ENCODE measurements at regions not wholly inside any gene's neighbourhood (a gene's known extent, or its start where the extent isn't known, plus 50 kb on each side); places are given as distances from the start of the nearest gene placed in this dataset.

GRCh38 chr14:36428350-36428749 lies 91.7 kb downstream of the NKX2-1 start:
- H3K36me3 ChIP-seq = no peaks in the 10 kb centered on the region
- intact Hi-C loops (cut with DNase I; ENCODE audit: low total_unique reads) = no loop called here
- no peaks in the 10 kb centered on the region for H3K27me3 ChIP-seq (replicated peaks in 1 of 7)
- WGBS, 5 donors = 74 to 88% (median 78%) methylated on average over 6 of the region's 6 CpGs
- no peaks in the 10 kb centered on the region for H3K9me3 ChIP-seq
- H3K27ac ChIP-seq = no peak overlapping the region
- H3K4me3 ChIP-seq = no peak overlapping the region
- H3K4me1 ChIP-seq = no peaks in the 10 kb centered on the region
- TF ChIP-seq POLR2AphosphoS5 (IDR thresholded peaks at IDR 0.05) = no peak
- DNase-seq = no peak

- DNase-seq = no peak
- intact Hi-C loops (cut with DNase I; ENCODE audit: low total_unique reads) = no loop called here
- TF ChIP-seq CTCF (IDR thresholded peaks at IDR 0.05 in 8 of 11, conservative IDR thresholded peaks at IDR 0.05 in 3 of 11) = no peak
- no peaks in the 10 kb centered on the region for H3K9me3 ChIP-seq
- 65 to 77% (median 70%) methylated on average over 1 of the region's 1 CpG for WGBS, 5 donors
- H3K4me3 ChIP-seq = no peak overlapping the region
- H3K27me3 ChIP-seq (replicated peaks in 1 of 7) = no peaks in the 10 kb centered on the region
- H3K4me1 ChIP-seq = no peaks in the 10 kb centered on the region
- no peak overlapping the region for H3K27ac ChIP-seq
- H3K36me3 ChIP-seq = no peaks in the 10 kb centered on the region
Observed at GRCh38 chr14:36426836-36427235, 93.2 kb downstream of the NKX2-1 start.

- Histone ChIP-seq H3K36me3 (no peaks in the 10 kb centered on the region), H3K4me3 (no peak overlapping the region), H3K27me3 (replicated peaks in 1 of 7) (no peaks in the 10 kb centered on the region), H3K27ac (no peak overlapping the region), H3K9me3 (no peaks in the 10 kb centered on the region), H3K4me1 (no peaks in the 10 kb centered on the region)
- no peak for TF ChIP-seq POLR2AphosphoS5 (IDR thresholded peaks at IDR 0.05)
- TF ChIP-seq CTCF (IDR thresholded peaks at IDR 0.05 in 8 of 11, conservative IDR thresholded peaks at IDR 0.05 in 3 of 11) = no peak
- no peak for TF ChIP-seq POLR2A (IDR thresholded peaks at IDR 0.05)
- no peak for DNase-seq
- intact Hi-C loops (cut with DNase I; ENCODE audit: low total_unique reads) = no loop called here
Observed at GRCh38 chr14:36426113-36426512, 93.9 kb downstream of the NKX2-1 start.

- Histone ChIP-seq H3K9me3 (no peaks in the 10 kb centered on the region), H3K4me1 (no peaks in the 10 kb centered on the region), H3K36me3 (no peaks in the 10 kb centered on the region), H3K27ac (no peak overlapping the region), H3K4me3 (no peak overlapping the region), H3K27me3 (replicated peaks in 1 of 7) (no peaks in the 10 kb centered on the region)
- no peak for DNase-seq
- TF ChIP-seq POLR2A (IDR thresholded peaks at IDR 0.05) (no peak), POLR2AphosphoS5 (IDR thresholded peaks at IDR 0.05) (no peak), CTCF (IDR thresholded peaks at IDR 0.05 in 8 of 11, conservative IDR thresholded peaks at IDR 0.05 in 3 of 11) (no peak)
- WGBS, 5 donors = 67 to 80% (median 69%) methylated on average over 3 of the region's 3 CpGs
- intact Hi-C loops (cut with DNase I; ENCODE audit: low total_unique reads) = no loop called here
Observed at GRCh38 chr14:36424478-36425102, 95.4 kb downstream of the NKX2-1 start.

DNA sequence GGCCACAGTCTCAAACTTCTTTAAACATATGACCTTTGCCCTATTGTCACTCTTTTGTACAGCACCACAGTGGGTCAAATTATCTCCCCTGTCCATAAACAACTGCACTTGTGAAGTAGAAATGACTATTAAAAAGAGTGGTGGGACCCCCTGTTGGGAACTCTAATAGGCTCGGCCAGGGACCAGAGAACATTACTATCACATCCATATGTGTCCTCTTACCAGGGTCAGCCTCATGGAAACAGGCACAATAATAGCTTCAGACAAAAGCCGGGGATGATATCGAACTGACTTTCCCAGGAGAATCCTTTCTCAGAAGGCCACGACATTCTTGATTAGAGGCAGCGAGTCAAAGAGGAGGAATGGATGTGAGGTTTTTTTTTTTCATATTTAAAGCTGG lies 96.6 kb downstream of the NKX2-1 start:
- WGBS, 5 donors = 66 to 76% (median 72%) methylated on average over 5 of the region's 5 CpGs
- TF ChIP-seq POLR2AphosphoS5 (IDR thresholded peaks at IDR 0.05) (no peak), POLR2A (IDR thresholded peaks at IDR 0.05) (no peak), CTCF (IDR thresholded peaks at IDR 0.05 in 8 of 11, conservative IDR thresholded peaks at IDR 0.05 in 3 of 11) (no peak)
- Histone ChIP-seq H3K27me3 (replicated peaks in 1 of 7) (no peaks in the 10 kb centered on the region), H3K27ac (no peak overlapping the region), H3K4me1 (no peaks in the 10 kb centered on the region), H3K4me3 (no peak overlapping the region), H3K36me3 (no peaks in the 10 kb centered on the region), H3K9me3 (no peaks in the 10 kb centered on the region)
- DNase-seq = no peak
- intact Hi-C loops (cut with DNase I; ENCODE audit: low total_unique reads) = no loop called here

Measured in spleen (tissue), 11 donors.